HepG2 (cell line): ENCODE measurements at regions not wholly inside any gene's neighbourhood (a gene's known extent, or its start where the extent isn't known, plus 50 kb on each side); places are given as distances from the start of the nearest gene placed in this dataset.

Experiments used
- ATAC-seq: fragments of 200-7000 bp; cut with Tn5 transposase; 3 replicates; pipeline ENCODE4 v1.9.1; 2020; ENCODE audit warnings: mild to moderate bottlenecking, moderate library complexity
- BruUV-seq: library from RNA; stranded (reverse); fragments of 400-500 nt; replicated peaks from 2 replicates; lab custom pipeline; 2021; lab: Mats Ljungman, UMichigan
- CTCF ChIA-PET: fragments of 300-600 bp; formaldehyde crosslinking; extraction: SDS; loops from one replicate; lab custom pipeline; 2021; ENCODE audit warnings: low total read pairs, inconsistent platforms, low intra/inter-chr PET ratio; lab: Yijun Ruan, JAX
- POLR2A ChIA-PET: fragments of 350-600 bp; sonication (Branson Sonifier 250); formaldehyde crosslinking; loops from one replicate; lab custom pipeline; 2020; ENCODE audit warnings: antibody characterized with exemption, inconsistent platforms; lab: Yijun Ruan, JAX
- DNase-seq: peaks from one replicate; pipeline ENCODE4 v3.0.0-alpha.2; 2015; ENCODE audit warnings: low spot score
- FAIRE-seq: peaks from 3 replicates; lab custom pipeline; 2011; peaks lifted over from hg19 to GRCh38; lab: Jason Lieb, UNC
- H2AFZ ChIP-seq: one replicate; pipeline ENCODE4 v1.6.1; 2011; ENCODE audit warnings: low read length, inconsistent platforms
- H3K27ac ChIP-seq: fragments of 300-600 bp; 3 replicates; pipeline ENCODE4 v1.8.0; 2011; ENCODE audit warnings: mixed run types, mild to moderate bottlenecking, mixed read lengths, low read length, inconsistent platforms; ENCODE audit not compliant: insufficient read depth; ENCODE audit errors: extremely low read length
- H3K27me3 ChIP-seq, 2 experiments: fragments of 200-600 bp in 1 of 2; 2 replicates in 1 of 2; 3 replicates in 1 of 2; pipeline versions ENCODE4 v1.6.0 to v1.8.0; 2011; ENCODE audit warnings: low read length in 2 of 2, mild to moderate bottlenecking in 2 of 2, moderate library complexity in 2 of 2, inconsistent platforms in 1 of 2; ENCODE audit not compliant: insufficient read depth in 2 of 2, control insufficient read depth in 1 of 2
- H3K36me3 ChIP-seq, 2 experiments: fragments of 200-600 bp in 1 of 2; replicated peaks in 1 of 2; 2 replicates in 1 of 2; 3 replicates in 1 of 2; pipeline versions ENCODE4 v1.5.1 to v1.8.0; 2011; ENCODE audit warnings: low read length in 2 of 2, inconsistent platforms in 1 of 2; ENCODE audit not compliant: insufficient read depth in 2 of 2, control insufficient read depth in 1 of 2
- H3K4me1 ChIP-seq: 2 replicates; pipeline ENCODE4 v1.5.1; 2012; ENCODE audit warnings: low read length, inconsistent platforms; ENCODE audit not compliant: insufficient read depth
- H3K4me2 ChIP-seq: 2 replicates; pipeline ENCODE4 v1.6.0; 2011; ENCODE audit warnings: low read depth, low read length, inconsistent platforms
- H3K4me3 ChIP-seq, 3 experiments: fragments of 200-600 bp in 1 of 3; sonication (generic), shearing (Covaris generic) in 1 of 3; replicated peaks in 1 of 3; 2 replicates each; pipeline ENCODE4 v1.5.1; 2011 to 2016; ENCODE audit warnings: low read length in 3 of 3, inconsistent platforms in 2 of 3, low read depth in 2 of 3, mild to moderate bottlenecking in 2 of 3, control low read depth in 1 of 3, mixed read lengths in 1 of 3; ENCODE audit not compliant: insufficient read depth in 1 of 3
- H3K79me2 ChIP-seq: one replicate; pipeline ENCODE4 v1.6.1; 2011; ENCODE audit warnings: low read length, inconsistent platforms; ENCODE audit not compliant: insufficient read depth
- H3K9ac ChIP-seq: 2 replicates; pipeline ENCODE4 v1.6.0; 2011; ENCODE audit warnings: mild to moderate bottlenecking, low read depth, low read length, inconsistent platforms; ENCODE audit not compliant: insufficient read depth
- H3K9me3 ChIP-seq: 2 replicates; pipeline ENCODE4 v1.5.1; 2012; ENCODE audit warnings: mild to moderate bottlenecking, low read length
- H4K20me1 ChIP-seq: 2 replicates; pipeline ENCODE4 v1.6.0; 2011; ENCODE audit warnings: inconsistent platforms, mild to moderate bottlenecking, low read length, moderate library complexity; ENCODE audit not compliant: insufficient read depth
- BHLHE40 ChIP-seq: IDR thresholded peaks from 2 replicates; pipeline ENCODE4 v1.6.1; 2011; ENCODE audit warnings: low read length, improper control_type of control experiment
- ELK4 ChIP-seq: sonication (generic); formaldehyde crosslinking; IDR thresholded peaks from 2 replicates; pipeline ENCODE4 v1.9.0; 2021; ENCODE audit warnings: missing genetic modification reagents, borderline replicate concordance
- FOXA1 ChIP-seq, 2 experiments: fragments of 450-650 bp in 1 of 2; sonication (generic) in 1 of 2; formaldehyde crosslinking in 1 of 2; IDR thresholded peaks; 2 replicates each; pipeline versions ENCODE4 v1.4.0 to v1.6.1; 2016 to 2020; ENCODE audit warnings: missing genetic modification reagents in 1 of 2
- FOXO1 ChIP-seq: sonication (generic); formaldehyde crosslinking; IDR thresholded peaks from 2 replicates; pipeline ENCODE4 v1.4.0; 2020; ENCODE audit warnings: missing genetic modification reagents
- KLF6 ChIP-seq: IDR thresholded peaks from 2 replicates; pipeline ENCODE4 v1.8.0; 2016; ENCODE audit warnings: missing biosample characterization, missing genetic modification reagents
- SRSF4 ChIP-seq: fragments of 200-400 bp; formaldehyde crosslinking; IDR thresholded peaks from one replicate; pipeline ENCODE4 v1.6.1; 2018; ENCODE audit warnings: mild to moderate bottlenecking, low read depth, low read length, moderate library complexity; ENCODE audit not compliant: poor library complexity, severe bottlenecking
- ZBED4 ChIP-seq: sonication (generic); formaldehyde crosslinking; IDR thresholded peaks from 2 replicates; pipeline ENCODE4 v1.4.0; 2020; ENCODE audit warnings: missing genetic modification reagents, borderline replicate concordance
- ZNF431 ChIP-seq: sonication (generic); formaldehyde crosslinking; IDR thresholded peaks from 2 replicates; pipeline ENCODE4 v1.9.0; 2022; ENCODE audit warnings: missing genetic modification reagents, low read depth, mild to moderate bottlenecking, borderline replicate concordance
- ZNF580 ChIP-seq: IDR thresholded peaks from 2 replicates; pipeline ENCODE4 v1.6.1; 2016; ENCODE audit warnings: low read depth, borderline replicate concordance
- ZNF839 ChIP-seq: sonication (generic); formaldehyde crosslinking; IDR thresholded peaks from 2 replicates; pipeline ENCODE4 v1.4.0; 2020; ENCODE audit warnings: missing genetic modification reagents, mild to moderate bottlenecking, borderline replicate concordance
- ZSCAN31 ChIP-seq: sonication (generic); formaldehyde crosslinking; IDR thresholded peaks from 2 replicates; pipeline ENCODE4 v1.5.0; 2020; ENCODE audit warnings: low read depth, mild to moderate bottlenecking, missing genetic modification reagents
- WGBS: methylation state at CpG from one replicate; pipeline ENCODE4 v1.1.6; 2017; ENCODE audit warnings: low lambda C conversion rate; 5-methylcytosine and 5-hydroxymethylcytosine counted together
- in situ Hi-C: cut with HindIII; loops from 2 replicates; pipeline ENCODE4 v1.10.0; 2017; ENCODE audit warnings: low pct_unique_long_range_greater_than_20kb; ENCODE audit not compliant: extremely low pct_ligation_motif_present
- intact Hi-C: fragments of 100-400 bp; cut with micrococcal nuclease; formaldehyde crosslinking; loops from one replicate; pipeline ENCODE4 v1.10.0; 2022; ENCODE audit not compliant: unreplicated experiment
- TF ChIP-seq, protein P1 (sequence below): sonication (generic); formaldehyde crosslinking; IDR thresholded peaks from 2 replicates; pipeline ENCODE4 v1.8.1; 2023; ENCODE audit warnings: mild to moderate bottlenecking, missing genetic modification reagents, borderline replicate concordance
- TF ChIP-seq, protein P2 (sequence below): sonication (generic); formaldehyde crosslinking; IDR thresholded peaks from 2 replicates; pipeline ENCODE4 v1.8.1; 2023; ENCODE audit warnings: mild to moderate bottlenecking, missing genetic modification reagents
- TF ChIP-seq, protein P3 (sequence below), 2 experiments: sonication (generic) in 1 of 2; formaldehyde crosslinking in 1 of 2; IDR thresholded peaks; 2 replicates each; pipeline versions ENCODE4 v1.5.1 to v1.6.1; 2011 to 2020; ENCODE audit warnings: borderline replicate concordance in 1 of 2, low read depth in 1 of 2, low read length in 1 of 2, mild to moderate bottlenecking in 1 of 2, missing genetic modification reagents in 1 of 2, moderate library complexity in 1 of 2

GRCh38 chr20:24135781-24136180 is 147.2 kb upstream of the GGTLC1 start (continued):
- no peak for TF ChIP-seq ELK4 (CRISPR knock-in tag)
- TF ChIP-seq BHLHE40: no peak
- no peak for TF ChIP-seq ZNF839 (CRISPR knock-in tag)
- TF ChIP-seq ZNF431: no peak
- TF ChIP-seq, protein P1, sequence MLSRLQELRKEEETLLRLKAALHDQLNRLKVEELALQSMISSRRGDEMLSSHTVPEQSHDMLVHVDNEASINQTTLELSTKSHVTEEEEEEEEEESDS: no peak
- no peak for TF ChIP-seq ZNF580
- no peak for TF ChIP-seq ZBED4 (CRISPR knock-in tag)

GRCh38 chr20:24134930-24135329 is 146.4 kb upstream of the GGTLC1 start:
- WGBS: 50% methylated on average over 21 of the region's 22 CpGs
- FAIRE-seq: no peak
- H3K79me2 ChIP-seq: no peaks in the 10 kb centered on the region
- CTCF ChIA-PET: no interaction called here
- no peak overlapping the region for H3K27ac ChIP-seq
- in situ Hi-C loops (no loop called here), intact Hi-C loops (no loop called here)
- no peaks in the 10 kb centered on the region for H3K36me3 ChIP-seq
- H3K4me2 ChIP-seq: no peak overlapping the region
- no peak overlapping the region for H3K4me3 ChIP-seq
- peaks cover 4 to 11% of the 10 kb centered on the region in 2 experiments; a peak in 1 of 5 replicates for H3K27me3 ChIP-seq
- no peaks in the 10 kb centered on the region for H4K20me1 ChIP-seq
- no peak overlapping the region for H2AFZ ChIP-seq
- no peaks in the 10 kb centered on the region for H3K4me1 ChIP-seq
- peak; percentile 20; the same call in 2 of the 3 replicates for ATAC-seq
- POLR2A ChIA-PET: no interaction called here
- BruUV-seq: no TSS peak
- DNase-seq: no peak
- H3K9ac ChIP-seq: no peak overlapping the region
- H3K9me3 ChIP-seq: no peaks in the 10 kb centered on the region
- TF ChIP-seq KLF6 (CRISPR knock-in tag) (no peak), SRSF4 (no peak), ZSCAN31 (CRISPR knock-in tag) (no peak), FOXO1 (no peak), FOXA1 (IDR thresholded peaks at IDR 0.05) (no peak), FOXA1 (CRISPR knock-in tag; IDR thresholded peaks at IDR 0.05) (no peak)
- TF ChIP-seq, protein P2, sequence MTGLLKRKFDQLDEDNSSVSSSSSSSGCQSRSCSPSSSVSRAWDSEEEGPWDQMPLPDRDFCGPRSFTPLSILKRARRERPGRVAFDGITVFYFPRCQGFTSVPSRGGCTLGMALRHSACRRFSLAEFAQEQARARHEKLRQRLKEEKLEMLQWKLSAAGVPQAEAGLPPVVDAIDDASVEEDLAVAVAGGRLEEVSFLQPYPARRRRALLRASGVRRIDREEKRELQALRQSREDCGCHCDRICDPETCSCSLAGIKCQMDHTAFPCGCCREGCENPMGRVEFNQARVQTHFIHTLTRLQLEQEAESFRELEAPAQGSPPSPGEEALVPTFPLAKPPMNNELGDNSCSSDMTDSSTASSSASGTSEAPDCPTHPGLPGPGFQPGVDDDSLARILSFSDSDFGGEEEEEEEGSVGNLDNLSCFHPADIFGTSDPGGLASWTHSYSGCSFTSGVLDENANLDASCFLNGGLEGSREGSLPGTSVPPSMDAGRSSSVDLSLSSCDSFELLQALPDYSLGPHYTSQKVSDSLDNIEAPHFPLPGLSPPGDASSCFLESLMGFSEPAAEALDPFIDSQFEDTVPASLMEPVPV: no peak
- TF ChIP-seq, protein P3, sequence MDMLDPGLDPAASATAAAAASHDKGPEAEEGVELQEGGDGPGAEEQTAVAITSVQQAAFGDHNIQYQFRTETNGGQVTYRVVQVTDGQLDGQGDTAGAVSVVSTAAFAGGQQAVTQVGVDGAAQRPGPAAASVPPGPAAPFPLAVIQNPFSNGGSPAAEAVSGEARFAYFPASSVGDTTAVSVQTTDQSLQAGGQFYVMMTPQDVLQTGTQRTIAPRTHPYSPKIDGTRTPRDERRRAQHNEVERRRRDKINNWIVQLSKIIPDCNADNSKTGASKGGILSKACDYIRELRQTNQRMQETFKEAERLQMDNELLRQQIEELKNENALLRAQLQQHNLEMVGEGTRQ (IDR thresholded peaks at IDR 0.05; ENCODE audit: low read depth, low read length): no peak
- TF ChIP-seq, protein P3 (CRISPR knock-in tag; IDR thresholded peaks at IDR 0.05; ENCODE audit: borderline replicate concordance): no peak
